Fibroblast of lung (primary cell): ENCODE measurements at regions not wholly inside any gene's neighbourhood (a gene's known extent, or its start where the extent isn't known, plus 50 kb on each side); places are given as distances from the start of the nearest gene placed in this dataset.

Experiments used
- EZH2 ChIP-seq: IDR thresholded peaks from 2 replicates; pipeline ENCODE4 v1.5.1; 2012; ENCODE audit warnings: low read length, control low read depth, mild to moderate bottlenecking; ENCODE audit errors: missing control alignments
- TF ChIP-seq, protein P1 (sequence below), 2 donors: IDR thresholded peaks in 1 of 2; conservative IDR thresholded peaks in 1 of 2; 1 replicate in 1 of 2; 2 replicates in 1 of 2; pipeline ENCODE4 v1.5.1; 2011 to 2012; ENCODE audit warnings: low read length in 2 of 2, control low read depth in 1 of 2, inconsistent platforms in 1 of 2, low read depth in 1 of 2, mild to moderate bottlenecking in 1 of 2

DNA sequence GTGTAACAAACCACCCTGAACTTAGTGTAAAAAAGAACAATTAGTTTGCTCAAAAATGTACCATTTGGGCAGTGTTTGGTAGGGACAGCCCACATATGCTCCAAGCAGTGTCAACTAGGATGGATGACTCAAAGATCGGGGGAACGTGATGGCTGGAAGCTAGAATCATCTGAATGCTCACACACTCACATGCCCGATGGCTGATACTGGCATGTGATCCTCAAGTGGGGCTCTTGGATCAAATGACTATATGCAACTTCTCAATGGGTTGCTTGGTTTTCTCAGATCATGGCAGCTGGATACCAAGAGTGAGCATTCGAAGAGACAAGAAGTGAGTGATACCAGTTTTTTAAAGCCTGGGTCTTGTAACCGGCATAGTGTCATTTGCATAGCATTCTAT, 335.9 kb upstream of the KCNMB2 start:
- TF ChIP-seq, protein P1, sequence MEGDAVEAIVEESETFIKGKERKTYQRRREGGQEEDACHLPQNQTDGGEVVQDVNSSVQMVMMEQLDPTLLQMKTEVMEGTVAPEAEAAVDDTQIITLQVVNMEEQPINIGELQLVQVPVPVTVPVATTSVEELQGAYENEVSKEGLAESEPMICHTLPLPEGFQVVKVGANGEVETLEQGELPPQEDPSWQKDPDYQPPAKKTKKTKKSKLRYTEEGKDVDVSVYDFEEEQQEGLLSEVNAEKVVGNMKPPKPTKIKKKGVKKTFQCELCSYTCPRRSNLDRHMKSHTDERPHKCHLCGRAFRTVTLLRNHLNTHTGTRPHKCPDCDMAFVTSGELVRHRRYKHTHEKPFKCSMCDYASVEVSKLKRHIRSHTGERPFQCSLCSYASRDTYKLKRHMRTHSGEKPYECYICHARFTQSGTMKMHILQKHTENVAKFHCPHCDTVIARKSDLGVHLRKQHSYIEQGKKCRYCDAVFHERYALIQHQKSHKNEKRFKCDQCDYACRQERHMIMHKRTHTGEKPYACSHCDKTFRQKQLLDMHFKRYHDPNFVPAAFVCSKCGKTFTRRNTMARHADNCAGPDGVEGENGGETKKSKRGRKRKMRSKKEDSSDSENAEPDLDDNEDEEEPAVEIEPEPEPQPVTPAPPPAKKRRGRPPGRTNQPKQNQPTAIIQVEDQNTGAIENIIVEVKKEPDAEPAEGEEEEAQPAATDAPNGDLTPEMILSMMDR (conservative IDR thresholded peaks at IDR 0.05 in 1 of 2, IDR thresholded peaks at IDR 0.05 in 1 of 2; ENCODE audit: low read depth in 1 of 2, low read length in 2 of 2) = no peak
- TF ChIP-seq EZH2 = no peak
